ENCODE measurements at regions not wholly inside any gene's neighbourhood (a gene's known extent, or its start where the extent isn't known, plus 50 kb on each side); places are given as distances from the start of the nearest gene placed in this dataset.

DNA sequence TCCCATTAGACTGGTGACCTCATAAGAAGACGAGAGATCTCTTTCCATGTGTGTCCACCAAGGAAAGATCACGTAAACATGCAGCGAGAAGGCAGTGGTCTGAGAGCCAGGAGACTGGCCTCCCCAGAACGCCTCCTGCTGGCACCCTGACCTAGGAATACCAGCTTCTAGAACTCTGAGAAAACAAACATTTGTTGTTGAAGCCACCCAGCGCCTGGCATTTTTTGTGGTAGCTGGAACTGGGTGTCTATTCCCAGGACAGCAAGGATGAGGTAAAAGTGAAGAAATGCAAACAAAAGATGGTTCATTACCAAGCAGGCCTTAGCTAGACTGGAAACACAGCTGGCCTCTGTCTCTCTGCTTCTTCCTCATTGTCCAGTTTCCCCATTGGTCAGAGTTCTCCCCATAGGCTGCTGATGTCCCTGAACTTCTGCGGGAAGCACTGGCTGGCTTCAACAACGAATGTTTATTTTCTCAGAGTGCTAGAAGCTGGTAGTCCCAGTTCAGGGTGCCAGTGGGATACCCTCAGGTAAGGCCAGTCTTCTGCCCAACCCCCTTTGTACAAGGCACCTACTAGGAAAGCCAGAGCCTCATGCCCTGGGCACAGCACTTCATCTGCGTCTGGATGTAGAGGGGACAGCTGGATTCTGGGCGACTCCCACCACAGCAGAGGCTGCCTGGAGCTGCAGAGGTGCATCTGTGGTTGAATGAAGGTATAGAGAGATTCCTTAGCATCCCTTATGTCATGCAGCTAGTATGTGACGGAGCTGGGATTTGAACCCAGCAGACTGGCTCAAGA is 304.9 kb downstream of the TCERG1L start:
- Histone ChIP-seq H4K20me1 (replicated peaks; ENCODE audit: insufficient read depth) (no peaks in the 10 kb centered on the region), H3K36me3 (ENCODE audit: insufficient read depth) (no peaks in the 10 kb centered on the region), H3K27me3 (ENCODE audit: insufficient read depth) (no peaks in the 10 kb centered on the region), H3K27ac (ENCODE audit: low read depth) (no peak overlapping the region), H3K79me2 (replicated peaks; ENCODE audit: insufficient read depth) (no peaks in the 10 kb centered on the region), H3K4me2 (no peak overlapping the region), H3K4me1 (ENCODE audit: insufficient read depth) (no peaks in the 10 kb centered on the region; the same call in 1 of the 2 replicates), H3F3A (replicated peaks; ENCODE audit: low read depth) (0 out of 2 replicates have a peak, but pooled peaks cover 6% of the 10 kb centered on the region), H3K4me3 (no peak overlapping the region), H2AFZ (no peak overlapping the region), H3K9me2 (ENCODE audit: insufficient read depth) (no peaks in the 10 kb centered on the region; the same call in 1 of the 2 replicates)
- peaks cover 4% of the 10 kb centered on the region for H3K27me3 Mint-ChIP-seq (ENCODE audit: insufficient read depth, low read depth, poor library complexity)
- peaks cover 29% of the 10 kb centered on the region for H3K4me1 Mint-ChIP-seq
- TF ChIP-seq NANOG (IDR thresholded peaks at IDR 0.05; ENCODE audit: borderline replicate concordance) (no peak), ZNF331 (CRISPR knock-in tag; IDR thresholded peaks at IDR 0.05; ENCODE audit: low read depth) (no peak), POLR2AphosphoS5 (IDR thresholded peaks at IDR 0.05; ENCODE audit: low read depth) (no peak), CREB1 (CRISPR knock-in tag; IDR thresholded peaks at IDR 0.05; ENCODE audit: low read depth) (no peak), ZNF114 (CRISPR knock-in tag; IDR thresholded peaks at IDR 0.05) (no peak), EZH2phosphoT487 (IDR thresholded peaks at IDR 0.05; ENCODE audit: unreplicated experiment) (no peak), STAT1 (IDR thresholded peaks at IDR 0.05; ENCODE audit: unreplicated experiment) (no peak)
- TF ChIP-seq, protein P1, sequence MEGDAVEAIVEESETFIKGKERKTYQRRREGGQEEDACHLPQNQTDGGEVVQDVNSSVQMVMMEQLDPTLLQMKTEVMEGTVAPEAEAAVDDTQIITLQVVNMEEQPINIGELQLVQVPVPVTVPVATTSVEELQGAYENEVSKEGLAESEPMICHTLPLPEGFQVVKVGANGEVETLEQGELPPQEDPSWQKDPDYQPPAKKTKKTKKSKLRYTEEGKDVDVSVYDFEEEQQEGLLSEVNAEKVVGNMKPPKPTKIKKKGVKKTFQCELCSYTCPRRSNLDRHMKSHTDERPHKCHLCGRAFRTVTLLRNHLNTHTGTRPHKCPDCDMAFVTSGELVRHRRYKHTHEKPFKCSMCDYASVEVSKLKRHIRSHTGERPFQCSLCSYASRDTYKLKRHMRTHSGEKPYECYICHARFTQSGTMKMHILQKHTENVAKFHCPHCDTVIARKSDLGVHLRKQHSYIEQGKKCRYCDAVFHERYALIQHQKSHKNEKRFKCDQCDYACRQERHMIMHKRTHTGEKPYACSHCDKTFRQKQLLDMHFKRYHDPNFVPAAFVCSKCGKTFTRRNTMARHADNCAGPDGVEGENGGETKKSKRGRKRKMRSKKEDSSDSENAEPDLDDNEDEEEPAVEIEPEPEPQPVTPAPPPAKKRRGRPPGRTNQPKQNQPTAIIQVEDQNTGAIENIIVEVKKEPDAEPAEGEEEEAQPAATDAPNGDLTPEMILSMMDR (conservative IDR thresholded peaks at IDR 0.05; ENCODE audit: low read depth in 2 of 2): no peak
- TF ChIP-seq, protein P2, sequence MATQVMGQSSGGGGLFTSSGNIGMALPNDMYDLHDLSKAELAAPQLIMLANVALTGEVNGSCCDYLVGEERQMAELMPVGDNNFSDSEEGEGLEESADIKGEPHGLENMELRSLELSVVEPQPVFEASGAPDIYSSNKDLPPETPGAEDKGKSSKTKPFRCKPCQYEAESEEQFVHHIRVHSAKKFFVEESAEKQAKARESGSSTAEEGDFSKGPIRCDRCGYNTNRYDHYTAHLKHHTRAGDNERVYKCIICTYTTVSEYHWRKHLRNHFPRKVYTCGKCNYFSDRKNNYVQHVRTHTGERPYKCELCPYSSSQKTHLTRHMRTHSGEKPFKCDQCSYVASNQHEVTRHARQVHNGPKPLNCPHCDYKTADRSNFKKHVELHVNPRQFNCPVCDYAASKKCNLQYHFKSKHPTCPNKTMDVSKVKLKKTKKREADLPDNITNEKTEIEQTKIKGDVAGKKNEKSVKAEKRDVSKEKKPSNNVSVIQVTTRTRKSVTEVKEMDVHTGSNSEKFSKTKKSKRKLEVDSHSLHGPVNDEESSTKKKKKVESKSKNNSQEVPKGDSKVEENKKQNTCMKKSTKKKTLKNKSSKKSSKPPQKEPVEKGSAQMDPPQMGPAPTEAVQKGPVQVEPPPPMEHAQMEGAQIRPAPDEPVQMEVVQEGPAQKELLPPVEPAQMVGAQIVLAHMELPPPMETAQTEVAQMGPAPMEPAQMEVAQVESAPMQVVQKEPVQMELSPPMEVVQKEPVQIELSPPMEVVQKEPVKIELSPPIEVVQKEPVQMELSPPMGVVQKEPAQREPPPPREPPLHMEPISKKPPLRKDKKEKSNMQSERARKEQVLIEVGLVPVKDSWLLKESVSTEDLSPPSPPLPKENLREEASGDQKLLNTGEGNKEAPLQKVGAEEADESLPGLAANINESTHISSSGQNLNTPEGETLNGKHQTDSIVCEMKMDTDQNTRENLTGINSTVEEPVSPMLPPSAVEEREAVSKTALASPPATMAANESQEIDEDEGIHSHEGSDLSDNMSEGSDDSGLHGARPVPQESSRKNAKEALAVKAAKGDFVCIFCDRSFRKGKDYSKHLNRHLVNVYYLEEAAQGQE (IDR thresholded peaks at IDR 0.05; ENCODE audit: unreplicated experiment): no peak
- TF ChIP-seq, protein P3, sequence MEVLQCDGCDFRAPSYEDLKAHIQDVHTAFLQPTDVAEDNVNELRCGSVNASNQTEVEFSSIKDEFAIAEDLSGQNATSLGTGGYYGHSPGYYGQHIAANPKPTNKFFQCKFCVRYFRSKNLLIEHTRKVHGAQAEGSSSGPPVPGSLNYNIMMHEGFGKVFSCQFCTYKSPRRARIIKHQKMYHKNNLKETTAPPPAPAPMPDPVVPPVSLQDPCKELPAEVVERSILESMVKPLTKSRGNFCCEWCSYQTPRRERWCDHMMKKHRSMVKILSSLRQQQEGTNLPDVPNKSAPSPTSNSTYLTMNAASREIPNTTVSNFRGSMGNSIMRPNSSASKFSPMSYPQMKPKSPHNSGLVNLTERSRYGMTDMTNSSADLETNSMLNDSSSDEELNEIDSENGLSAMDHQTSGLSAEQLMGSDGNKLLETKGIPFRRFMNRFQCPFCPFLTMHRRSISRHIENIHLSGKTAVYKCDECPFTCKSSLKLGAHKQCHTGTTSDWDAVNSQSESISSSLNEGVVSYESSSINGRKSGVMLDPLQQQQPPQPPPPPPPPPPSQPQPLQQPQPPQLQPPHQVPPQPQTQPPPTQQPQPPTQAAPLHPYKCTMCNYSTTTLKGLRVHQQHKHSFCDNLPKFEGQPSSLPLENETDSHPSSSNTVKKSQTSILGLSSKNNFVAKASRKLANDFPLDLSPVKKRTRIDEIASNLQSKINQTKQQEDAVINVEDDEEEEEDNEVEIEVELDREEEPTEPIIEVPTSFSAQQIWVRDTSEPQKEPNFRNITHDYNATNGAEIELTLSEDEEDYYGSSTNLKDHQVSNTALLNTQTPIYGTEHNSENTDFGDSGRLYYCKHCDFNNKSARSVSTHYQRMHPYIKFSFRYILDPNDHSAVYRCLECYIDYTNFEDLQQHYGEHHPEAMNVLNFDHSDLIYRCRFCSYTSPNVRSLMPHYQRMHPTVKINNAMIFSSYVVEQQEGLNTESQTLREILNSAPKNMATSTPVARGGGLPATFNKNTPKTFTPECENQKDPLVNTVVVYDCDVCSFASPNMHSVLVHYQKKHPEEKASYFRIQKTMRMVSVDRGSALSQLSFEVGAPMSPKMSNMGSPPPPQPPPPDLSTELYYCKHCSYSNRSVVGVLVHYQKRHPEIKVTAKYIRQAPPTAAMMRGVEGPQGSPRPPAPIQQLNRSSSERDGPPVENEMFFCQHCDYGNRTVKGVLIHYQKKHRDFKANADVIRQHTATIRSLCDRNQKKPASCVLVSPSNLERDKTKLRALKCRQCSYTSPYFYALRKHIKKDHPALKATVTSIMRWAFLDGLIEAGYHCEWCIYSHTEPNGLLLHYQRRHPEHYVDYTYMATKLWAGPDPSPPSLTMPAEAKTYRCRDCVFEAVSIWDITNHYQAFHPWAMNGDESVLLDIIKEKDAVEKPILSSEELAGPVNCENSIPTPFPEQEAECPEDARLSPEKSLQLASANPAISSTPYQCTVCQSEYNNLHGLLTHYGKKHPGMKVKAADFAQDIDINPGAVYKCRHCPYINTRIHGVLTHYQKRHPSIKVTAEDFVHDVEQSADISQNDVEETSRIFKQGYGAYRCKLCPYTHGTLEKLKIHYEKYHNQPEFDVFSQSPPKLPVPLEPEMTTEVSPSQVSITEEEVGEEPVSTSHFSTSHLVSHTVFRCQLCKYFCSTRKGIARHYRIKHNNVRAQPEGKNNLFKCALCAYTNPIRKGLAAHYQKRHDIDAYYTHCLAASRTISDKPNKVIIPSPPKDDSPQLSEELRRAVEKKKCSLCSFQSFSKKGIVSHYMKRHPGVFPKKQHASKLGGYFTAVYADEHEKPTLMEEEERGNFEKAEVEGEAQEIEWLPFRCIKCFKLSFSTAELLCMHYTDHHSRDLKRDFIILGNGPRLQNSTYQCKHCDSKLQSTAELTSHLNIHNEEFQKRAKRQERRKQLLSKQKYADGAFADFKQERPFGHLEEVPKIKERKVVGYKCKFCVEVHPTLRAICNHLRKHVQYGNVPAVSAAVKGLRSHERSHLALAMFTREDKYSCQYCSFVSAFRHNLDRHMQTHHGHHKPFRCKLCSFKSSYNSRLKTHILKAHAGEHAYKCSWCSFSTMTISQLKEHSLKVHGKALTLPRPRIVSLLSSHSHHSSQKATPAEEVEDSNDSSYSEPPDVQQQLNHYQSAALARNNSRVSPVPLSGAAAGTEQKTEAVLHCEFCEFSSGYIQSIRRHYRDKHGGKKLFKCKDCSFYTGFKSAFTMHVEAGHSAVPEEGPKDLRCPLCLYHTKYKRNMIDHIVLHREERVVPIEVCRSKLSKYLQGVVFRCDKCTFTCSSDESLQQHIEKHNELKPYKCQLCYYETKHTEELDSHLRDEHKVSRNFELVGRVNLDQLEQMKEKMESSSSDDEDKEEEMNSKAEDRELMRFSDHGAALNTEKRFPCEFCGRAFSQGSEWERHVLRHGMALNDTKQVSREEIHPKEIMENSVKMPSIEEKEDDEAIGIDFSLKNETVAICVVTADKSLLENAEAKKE (CRISPR knock-in tag; IDR thresholded peaks at IDR 0.05): no peak
- no peak overlapping the region for H3K27ac Mint-ChIP-seq
- no peak overlapping the region for H3K4me3 Mint-ChIP-seq
- no peak for ATAC-seq
- H3K36me3 Mint-ChIP-seq (ENCODE audit: low read depth): peaks cover 12% of the 10 kb centered on the region; the same call in 2 of the 3 replicates
- H3K9me3 Mint-ChIP-seq: peaks cover 87% of the 10 kb centered on the region
- DNase-seq (ENCODE audit: low spot score): no peak

Measured in GM23338 (cell line).